Stimulated activated CD4-positive, alpha-beta T cell treated with anti-CD3 and anti-CD28 coated beads, Interleukin-2, amount 100 ng/mL, for 48 hours (primary cell): ENCODE measurements at regions not wholly inside any gene's neighbourhood (a gene's known extent, or its start where the extent isn't known, plus 50 kb on each side); places are given as distances from the start of the nearest gene placed in this dataset.

Experiments used
- DNase-seq, 2 donors: peaks; one replicate each; pipeline ENCODE4 v3.0.0-alpha.2; 2020

GRCh38 chr11:2083411-2083810 lies 55.8 kb downstream of the IGF2 start:
- DNase-seq: no peak

- peak in 1 of 2 donors; percentile 26 for DNase-seq
Measured at GRCh38 chr11:2077061-2077802, 62.0 kb downstream of the IGF2 start.

- DNase-seq: no peak
Measured at GRCh38 chr11:2076441-2076840, 62.7 kb downstream of the IGF2 start.

- DNase-seq: no peak
Measured at GRCh38 chr11:2074266-2074825, 64.8 kb downstream of the IGF2 start.

GRCh38 chr11:2072551-2073261 lies 66.5 kb downstream of the IGF2 start:
- no peak for DNase-seq

GRCh38 chr11:2071748-2072385 lies 67.3 kb downstream of the IGF2 start:
- DNase-seq: no peak
